ENCODE measurements at regions not wholly inside any gene's neighbourhood (a gene's known extent, or its start where the extent isn't known, plus 50 kb on each side); places are given as distances from the start of the nearest gene placed in this dataset.

GRCh38 chr1:79760531-79760930, 754.0 kb upstream of the ADGRL4 start:
- TF ChIP-seq TCF7L2 (IDR thresholded peaks at IDR 0.05; ENCODE audit: low read depth, low read length) (no peak), CTCF (IDR thresholded peaks at IDR 0.05) (no peak), REST (IDR thresholded peaks at IDR 0.05; ENCODE audit: insufficient read depth in 1 of 2, low read depth in 2 of 2, low read length in 1 of 2) (no peak), SIN3A (IDR thresholded peaks at IDR 0.05; ENCODE audit: borderline replicate concordance, insufficient read depth, low read depth, low read length) (no peak)

All from Panc1 (cell line).